ENCODE measurements at regions not wholly inside any gene's neighbourhood (a gene's known extent, or its start where the extent isn't known, plus 50 kb on each side); places are given as distances from the start of the nearest gene placed in this dataset.

- H3K4me3 ChIP-seq (ENCODE audit: extremely low read depth, insufficient read depth, low read length, poor library complexity, severe bottlenecking), result no peak overlapping the region
- no peaks in the 10 kb centered on the region for H3K4me1 ChIP-seq (ENCODE audit: control insufficient read depth, insufficient read depth, low read length, poor library complexity, severe bottlenecking)
- no peaks in the 10 kb centered on the region for H3K36me3 ChIP-seq (ENCODE audit: control insufficient read depth, insufficient read depth, low read length)
- no peak overlapping the region for H3K27ac ChIP-seq (ENCODE audit: low read depth, low read length, severe bottlenecking)
- 74 to 92% methylated on average over 2 to 4 of the region's 4 CpGs for WGBS, 2 experiments (ENCODE audit: insufficient coverage in 2 of 2)
- no peaks in the 10 kb centered on the region for H3K9me3 ChIP-seq (ENCODE audit: control insufficient read depth, low read length)
Observed at GRCh38 chr5:3364941-3365340, 230.7 kb upstream of the IRX1 start.

DNA sequence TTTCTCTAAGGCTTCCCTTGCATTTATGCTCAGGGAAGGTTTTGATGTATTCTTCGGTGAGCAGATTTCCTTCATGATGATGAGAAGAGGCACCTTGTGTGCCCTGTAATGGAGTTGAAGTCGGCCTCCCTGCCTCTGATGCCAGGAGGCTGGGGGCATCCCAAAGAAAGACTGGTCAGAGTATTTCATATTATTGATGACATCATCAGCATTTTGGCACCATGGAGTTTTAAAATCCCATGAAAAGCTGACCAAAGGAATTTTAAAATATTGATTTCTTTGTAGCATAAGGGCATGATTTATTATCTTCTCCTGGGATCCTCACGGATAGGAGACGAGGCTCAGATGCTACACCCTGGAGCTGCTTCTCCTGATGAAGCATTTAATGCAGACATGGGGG lies 231.2 kb upstream of the IRX1 start:
- Histone ChIP-seq H3K4me1 (ENCODE audit: control insufficient read depth, insufficient read depth, low read length, poor library complexity, severe bottlenecking) (no peaks in the 10 kb centered on the region), H3K27ac (ENCODE audit: low read depth, low read length, severe bottlenecking) (no peak overlapping the region), H3K36me3 (ENCODE audit: control insufficient read depth, insufficient read depth, low read length) (no peaks in the 10 kb centered on the region), H3K4me3 (ENCODE audit: extremely low read depth, insufficient read depth, low read length, poor library complexity, severe bottlenecking) (no peak overlapping the region), H3K9me3 (ENCODE audit: control insufficient read depth, low read length) (no peaks in the 10 kb centered on the region)
- WGBS, 2 experiments (ENCODE audit: insufficient coverage in 2 of 2), result 89 to 100% methylated on average over 3 of the region's 4 CpGs

DNA sequence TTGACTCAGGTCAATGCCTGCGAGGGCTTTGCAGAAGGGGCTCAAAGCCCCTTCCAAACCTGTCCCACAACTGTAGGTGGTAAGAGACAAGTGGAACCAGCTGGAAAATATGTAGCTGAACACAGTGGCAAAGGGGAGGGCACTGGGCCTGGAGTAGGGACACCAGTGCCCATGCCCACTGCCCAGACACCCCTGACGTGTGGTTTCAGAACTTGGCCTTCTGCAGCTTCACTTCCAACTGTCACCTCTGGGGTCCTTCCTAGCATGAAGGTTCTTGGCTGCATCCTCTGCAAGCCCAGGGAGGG lies 233.1 kb upstream of the IRX1 start:
- Histone ChIP-seq H3K4me3 (ENCODE audit: extremely low read depth, insufficient read depth, low read length, poor library complexity, severe bottlenecking) (no peak overlapping the region), H3K9me3 (ENCODE audit: control insufficient read depth, low read length) (no peaks in the 10 kb centered on the region), H3K4me1 (ENCODE audit: control insufficient read depth, insufficient read depth, low read length, poor library complexity, severe bottlenecking) (no peaks in the 10 kb centered on the region), H3K36me3 (ENCODE audit: control insufficient read depth, insufficient read depth, low read length) (no peaks in the 10 kb centered on the region), H3K27ac (ENCODE audit: low read depth, low read length, severe bottlenecking) (no peak overlapping the region)
- 100% methylated on average over 1 of the region's 2 CpGs; no CpG with 5 or more reads in 1 of the 2 experiments for WGBS, 2 experiments (ENCODE audit: insufficient coverage in 2 of 2)

GRCh38 chr5:3361811-3362605 lies 233.6 kb upstream of the IRX1 start:
- Histone ChIP-seq H3K27ac (ENCODE audit: low read depth, low read length, severe bottlenecking) (no peak overlapping the region), H3K4me1 (ENCODE audit: control insufficient read depth, insufficient read depth, low read length, poor library complexity, severe bottlenecking) (no peaks in the 10 kb centered on the region), H3K4me3 (ENCODE audit: extremely low read depth, insufficient read depth, low read length, poor library complexity, severe bottlenecking) (no peak overlapping the region), H3K9me3 (ENCODE audit: control insufficient read depth, low read length) (no peaks in the 10 kb centered on the region), H3K36me3 (ENCODE audit: control insufficient read depth, insufficient read depth, low read length) (no peaks in the 10 kb centered on the region)
- 83 to 97% methylated on average over 6 of the region's 9 CpGs for WGBS, 2 experiments (ENCODE audit: insufficient coverage in 2 of 2)

GRCh38 chr5:3359642-3360041 lies 236.0 kb upstream of the IRX1 start:
- Histone ChIP-seq H3K9me3 (ENCODE audit: control insufficient read depth, low read length) (no peaks in the 10 kb centered on the region), H3K4me1 (ENCODE audit: control insufficient read depth, insufficient read depth, low read length, poor library complexity, severe bottlenecking) (no peaks in the 10 kb centered on the region), H3K36me3 (ENCODE audit: control insufficient read depth, insufficient read depth, low read length) (no peaks in the 10 kb centered on the region), H3K4me3 (ENCODE audit: extremely low read depth, insufficient read depth, low read length, poor library complexity, severe bottlenecking) (no peak overlapping the region), H3K27ac (ENCODE audit: low read depth, low read length, severe bottlenecking) (no peak overlapping the region)
- 90 to 100% methylated on average over 1 to 3 of the region's 4 CpGs for WGBS, 2 experiments (ENCODE audit: insufficient coverage in 2 of 2)

GRCh38 chr5:3357291-3357690 lies 238.3 kb upstream of the IRX1 start:
- Histone ChIP-seq H3K9me3 (ENCODE audit: control insufficient read depth, low read length) (no peaks in the 10 kb centered on the region), H3K4me1 (ENCODE audit: control insufficient read depth, insufficient read depth, low read length, poor library complexity, severe bottlenecking) (no peaks in the 10 kb centered on the region), H3K27ac (ENCODE audit: low read depth, low read length, severe bottlenecking) (no peak overlapping the region), H3K36me3 (ENCODE audit: control insufficient read depth, insufficient read depth, low read length) (no peaks in the 10 kb centered on the region), H3K4me3 (ENCODE audit: extremely low read depth, insufficient read depth, low read length, poor library complexity, severe bottlenecking) (no peak overlapping the region)
- 92 to 95% methylated on average over 3 to 4 of the region's 5 CpGs for WGBS, 2 experiments (ENCODE audit: insufficient coverage in 2 of 2)

DNA sequence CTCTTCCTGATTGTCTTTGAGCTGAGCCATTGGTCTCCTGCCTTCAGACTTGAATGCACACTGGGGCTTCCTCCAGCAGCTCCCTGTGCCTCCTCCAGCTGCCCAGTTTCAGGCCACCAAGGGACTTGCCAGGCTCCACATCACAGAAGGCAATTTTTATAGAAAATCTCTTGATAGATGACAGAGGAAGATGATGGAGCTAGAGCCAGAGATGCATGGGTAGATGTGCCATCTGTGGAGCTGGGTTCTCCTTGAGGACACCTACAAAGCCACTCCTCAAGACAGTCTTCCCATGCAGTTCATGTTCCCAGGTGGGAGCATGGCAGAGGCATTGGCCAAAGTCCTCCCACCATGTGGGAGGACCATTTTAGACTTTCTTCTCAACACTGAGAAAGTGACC lies 239.6 kb upstream of the IRX1 start:
- Histone ChIP-seq H3K36me3 (ENCODE audit: control insufficient read depth, insufficient read depth, low read length) (no peaks in the 10 kb centered on the region), H3K4me1 (ENCODE audit: control insufficient read depth, insufficient read depth, low read length, poor library complexity, severe bottlenecking) (no peaks in the 10 kb centered on the region), H3K4me3 (ENCODE audit: extremely low read depth, insufficient read depth, low read length, poor library complexity, severe bottlenecking) (no peak overlapping the region), H3K27ac (ENCODE audit: low read depth, low read length, severe bottlenecking) (no peak overlapping the region), H3K9me3 (ENCODE audit: control insufficient read depth, low read length) (no peaks in the 10 kb centered on the region)

DNA sequence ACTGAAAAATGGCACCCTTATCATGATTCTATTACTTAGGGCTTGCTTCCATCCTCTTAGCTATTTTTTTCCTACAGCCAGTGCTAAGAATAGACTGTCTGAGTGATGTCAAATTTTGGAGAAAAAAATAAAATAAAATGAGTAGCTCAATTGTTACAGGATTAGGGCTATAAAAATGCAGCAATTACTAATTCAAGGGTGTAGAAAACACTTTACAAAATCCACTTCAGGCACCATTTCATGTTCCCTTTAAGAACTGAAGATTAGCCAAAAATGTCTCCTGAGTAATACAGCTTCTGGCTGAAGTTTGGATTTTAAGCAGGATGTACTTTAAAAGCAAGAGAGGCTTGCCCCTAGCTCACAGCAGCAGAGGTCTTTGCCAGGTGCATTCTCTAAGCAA lies 240.5 kb upstream of the IRX1 start:
- Histone ChIP-seq H3K27ac (ENCODE audit: low read depth, low read length, severe bottlenecking) (no peak overlapping the region), H3K4me3 (ENCODE audit: extremely low read depth, insufficient read depth, low read length, poor library complexity, severe bottlenecking) (no peak overlapping the region), H3K36me3 (ENCODE audit: control insufficient read depth, insufficient read depth, low read length) (no peaks in the 10 kb centered on the region), H3K4me1 (ENCODE audit: control insufficient read depth, insufficient read depth, low read length, poor library complexity, severe bottlenecking) (no peaks in the 10 kb centered on the region), H3K9me3 (ENCODE audit: control insufficient read depth, low read length) (no peaks in the 10 kb centered on the region)

GRCh38 chr5:3354606-3355005 lies 241.0 kb upstream of the IRX1 start:
- no peaks in the 10 kb centered on the region for H3K36me3 ChIP-seq (ENCODE audit: control insufficient read depth, insufficient read depth, low read length)
- H3K4me3 ChIP-seq (ENCODE audit: extremely low read depth, insufficient read depth, low read length, poor library complexity, severe bottlenecking), result no peak overlapping the region
- no peak overlapping the region for H3K27ac ChIP-seq (ENCODE audit: low read depth, low read length, severe bottlenecking)
- no peaks in the 10 kb centered on the region for H3K9me3 ChIP-seq (ENCODE audit: control insufficient read depth, low read length)
- no peaks in the 10 kb centered on the region for H3K4me1 ChIP-seq (ENCODE audit: control insufficient read depth, insufficient read depth, low read length, poor library complexity, severe bottlenecking)
- WGBS, 2 experiments (ENCODE audit: insufficient coverage in 2 of 2), result 85 to 87% methylated on average over 4 to 5 of the region's 7 CpGs

DNA sequence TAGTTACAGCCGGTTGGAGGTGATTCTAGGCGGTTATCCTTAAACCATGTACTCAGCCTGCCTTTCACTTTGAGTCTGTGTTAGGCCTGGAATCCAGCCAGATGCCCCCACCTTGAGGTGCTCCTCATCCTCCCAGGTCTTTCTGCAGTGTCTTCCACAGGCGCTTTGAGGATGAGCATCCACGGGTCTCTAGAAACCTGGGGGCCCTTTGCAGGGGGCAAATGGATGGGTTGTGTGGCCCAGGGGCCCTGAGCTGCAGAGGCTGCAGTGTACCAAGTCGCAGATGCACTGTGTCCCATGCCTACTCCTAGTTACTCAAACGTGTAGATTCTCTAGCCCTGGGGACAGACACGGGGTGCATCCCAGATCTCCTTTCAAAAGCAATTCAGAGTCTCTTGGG lies 242.1 kb upstream of the IRX1 start:
- Histone ChIP-seq H3K27ac (ENCODE audit: low read depth, low read length, severe bottlenecking) (no peak overlapping the region), H3K4me3 (ENCODE audit: extremely low read depth, insufficient read depth, low read length, poor library complexity, severe bottlenecking) (no peak overlapping the region), H3K4me1 (ENCODE audit: control insufficient read depth, insufficient read depth, low read length, poor library complexity, severe bottlenecking) (no peaks in the 10 kb centered on the region), H3K36me3 (ENCODE audit: control insufficient read depth, insufficient read depth, low read length) (no peaks in the 10 kb centered on the region), H3K9me3 (ENCODE audit: control insufficient read depth, low read length) (no peaks in the 10 kb centered on the region)
- WGBS, 2 experiments (ENCODE audit: insufficient coverage in 2 of 2), result 74 to 79% methylated on average over 4 of the region's 7 CpGs

- Histone ChIP-seq H3K36me3 (ENCODE audit: control insufficient read depth, insufficient read depth, low read length) (no peaks in the 10 kb centered on the region), H3K27ac (ENCODE audit: low read depth, low read length, severe bottlenecking) (no peak overlapping the region), H3K9me3 (ENCODE audit: control insufficient read depth, low read length) (no peaks in the 10 kb centered on the region), H3K4me1 (ENCODE audit: control insufficient read depth, insufficient read depth, low read length, poor library complexity, severe bottlenecking) (no peaks in the 10 kb centered on the region), H3K4me3 (ENCODE audit: extremely low read depth, insufficient read depth, low read length, poor library complexity, severe bottlenecking) (no peak overlapping the region)
- 84 to 89% methylated on average over 7 of the region's 8 CpGs for WGBS, 2 experiments (ENCODE audit: insufficient coverage in 2 of 2)
Observed at GRCh38 chr5:3352711-3353110, 242.9 kb upstream of the IRX1 start.

All from mesodermal cell (in vitro differentiated cells).